Stomach (tissue), 8 donors: ENCODE measurements at regions not wholly inside any gene's neighbourhood (a gene's known extent, or its start where the extent isn't known, plus 50 kb on each side); places are given as distances from the start of the nearest gene placed in this dataset.
"Not testable (repeated sequence)": the region's sequence is repeated elsewhere in the genome, so short reads cannot be mapped to it uniquely, and the experiment has no call there.

Source experiments
- DNase-seq, 2 donors: peaks; one replicate each; pipeline versions ENCODE4 v3.0.0 to v3.0.0-alpha.2; 2013 to 2019
- H3K27ac ChIP-seq, 5 donors: fragments of 200-600 bp in 4 of 5; sonication (generic) in 4 of 5; one replicate each; pipeline ENCODE4 v1.5.1; 2013 to 2019; ENCODE audit warnings: mild to moderate bottlenecking in 1 of 5, moderate library complexity in 1 of 5
- H3K27me3 ChIP-seq, 3 donors: fragments of 200-600 bp; sonication (generic); one replicate each; pipeline ENCODE4 v1.5.1; 2017 to 2019; ENCODE audit warnings: mixed run types in 1 of 3
- H3K36me3 ChIP-seq, 4 donors: fragments of 200-600 bp; sonication (generic); 1 replicate in 3 of 4; 2 replicates in 1 of 4; pipeline ENCODE4 v1.5.1; 2016 to 2019
- H3K4me1 ChIP-seq, 4 donors: fragments of 200-600 bp; sonication (generic); one replicate each; pipeline ENCODE4 v1.5.1; 2016 to 2019
- H3K4me3 ChIP-seq, 4 donors: fragments of 200-600 bp; sonication (generic) in 3 of 4; one replicate each; pipeline ENCODE4 v1.5.1; 2016 to 2019; ENCODE audit warnings: mild to moderate bottlenecking in 1 of 4
- H3K9me3 ChIP-seq, 4 donors: fragments of 200-600 bp; sonication (generic); one replicate each; pipeline ENCODE4 v1.5.1; 2016 to 2019
- EP300 ChIP-seq: sonication (generic); formaldehyde crosslinking; IDR thresholded peaks from one replicate; pipeline ENCODE4 v1.6.1; 2017; ENCODE audit warnings: antibody characterized with exemption
- POLR2A ChIP-seq, 4 donors: fragments of 450-650 bp; IDR thresholded peaks; one replicate each; pipeline ENCODE4 v1.6.1; 2016; ENCODE audit warnings: antibody characterized with exemption in 4 of 4, control low read depth in 2 of 4, mild to moderate bottlenecking in 1 of 4, moderate library complexity in 1 of 4
- POLR2AphosphoS5 ChIP-seq, 3 donors: sonication (generic); formaldehyde crosslinking; IDR thresholded peaks; one replicate each; pipeline ENCODE4 v1.6.1; 2016; ENCODE audit warnings: antibody characterized with exemption in 3 of 3
- WGBS, 5 donors: extraction: QIAGEN DNeasy Blood & Tissue Kit in 3 of 5; methylation state at CpG; one replicate each; pipeline versions ENCODE4 v1.1.5 to v1.1.7; 2013 to 2018; 5-methylcytosine and 5-hydroxymethylcytosine counted together
- intact Hi-C: fragments of 100-400 bp; cut with DNase I; formaldehyde crosslinking; loops from one replicate; pipeline ENCODE4 v1.15.1; 2023; ENCODE audit warnings: low total_unique reads
- TF ChIP-seq, protein P1 (sequence below), 7 experiments: fragments of 450-650 bp in 4 of 7; fragments of 200-600 bp in 3 of 7; sonication (generic) in 3 of 7; IDR thresholded peaks; one replicate each; pipeline ENCODE4 v1.5.1; 2016 to 2019; ENCODE audit warnings: antibody characterized with exemption in 7 of 7, control low read depth in 2 of 7, mild to moderate bottlenecking in 1 of 7
- donor health status: healthy with polysubstance abuse.
- donor health status: Bipolar disorder and iron deficiency.
- donor health status: healthy.

DNA sequence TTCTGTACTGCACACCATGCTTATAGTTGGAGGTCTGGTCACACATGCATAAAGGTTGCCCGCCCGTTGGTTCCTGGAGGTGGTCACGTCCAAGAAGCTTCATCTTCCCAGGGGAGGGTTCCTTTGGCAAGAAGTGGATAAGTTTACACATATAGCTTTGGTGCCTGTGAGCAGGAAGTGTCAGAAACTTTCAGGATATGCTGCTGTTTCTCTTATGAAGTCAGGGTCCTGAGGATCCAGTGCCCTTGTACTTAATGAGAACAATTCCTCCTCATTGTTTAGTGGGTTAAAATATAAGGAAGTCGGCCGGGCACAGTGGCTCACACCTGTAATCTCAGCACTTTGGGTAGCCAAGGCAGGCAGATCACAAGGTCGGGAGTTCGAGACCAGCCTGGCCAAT, 115.5 kb upstream of the DUSP22 start:
- 77 to 85% (median 78%) methylated on average over 7 of the region's 7 CpGs for WGBS, 5 donors

DNA sequence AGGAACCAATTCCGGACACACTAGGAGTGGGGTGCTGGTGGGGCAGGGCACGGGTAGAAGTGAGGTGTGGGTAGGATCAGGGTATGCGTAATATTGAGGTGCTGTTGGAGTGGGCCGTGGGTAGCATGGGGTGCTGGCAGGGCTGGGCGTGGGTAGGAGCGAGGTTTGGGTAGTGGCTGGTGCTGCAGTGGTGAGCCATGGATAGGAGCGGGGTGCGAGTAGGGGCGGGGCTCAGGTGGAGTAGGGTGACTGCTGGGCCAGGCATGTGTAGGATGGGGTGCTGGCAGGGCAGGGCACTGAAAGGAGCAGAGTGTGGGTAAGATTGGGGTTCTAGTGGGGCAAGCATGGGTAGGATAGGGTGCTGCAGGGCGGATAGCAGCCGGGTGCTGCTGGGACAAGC, 114.2 kb upstream of the DUSP22 start:
- H3K27ac ChIP-seq: no peak overlapping the region
- 85 to 95% (median 91%) methylated on average over 11 of the region's 11 CpGs for WGBS, 5 donors
- H3K4me1 ChIP-seq: no peaks in the 10 kb centered on the region
- intact Hi-C loops: no loop called here
- no peak for DNase-seq
- H3K27me3 ChIP-seq: peaks cover 0 to 13% (median 0%) of the 10 kb centered on the region in 3 donors
- TF ChIP-seq, protein P1, sequence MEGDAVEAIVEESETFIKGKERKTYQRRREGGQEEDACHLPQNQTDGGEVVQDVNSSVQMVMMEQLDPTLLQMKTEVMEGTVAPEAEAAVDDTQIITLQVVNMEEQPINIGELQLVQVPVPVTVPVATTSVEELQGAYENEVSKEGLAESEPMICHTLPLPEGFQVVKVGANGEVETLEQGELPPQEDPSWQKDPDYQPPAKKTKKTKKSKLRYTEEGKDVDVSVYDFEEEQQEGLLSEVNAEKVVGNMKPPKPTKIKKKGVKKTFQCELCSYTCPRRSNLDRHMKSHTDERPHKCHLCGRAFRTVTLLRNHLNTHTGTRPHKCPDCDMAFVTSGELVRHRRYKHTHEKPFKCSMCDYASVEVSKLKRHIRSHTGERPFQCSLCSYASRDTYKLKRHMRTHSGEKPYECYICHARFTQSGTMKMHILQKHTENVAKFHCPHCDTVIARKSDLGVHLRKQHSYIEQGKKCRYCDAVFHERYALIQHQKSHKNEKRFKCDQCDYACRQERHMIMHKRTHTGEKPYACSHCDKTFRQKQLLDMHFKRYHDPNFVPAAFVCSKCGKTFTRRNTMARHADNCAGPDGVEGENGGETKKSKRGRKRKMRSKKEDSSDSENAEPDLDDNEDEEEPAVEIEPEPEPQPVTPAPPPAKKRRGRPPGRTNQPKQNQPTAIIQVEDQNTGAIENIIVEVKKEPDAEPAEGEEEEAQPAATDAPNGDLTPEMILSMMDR (IDR thresholded peaks at IDR 0.05): no peak
- no peak for TF ChIP-seq POLR2A (IDR thresholded peaks at IDR 0.05)
- no peak for TF ChIP-seq EP300
- TF ChIP-seq POLR2AphosphoS5 (IDR thresholded peaks at IDR 0.05): no peak
- no peaks in the 10 kb centered on the region for H3K9me3 ChIP-seq
- H3K4me3 ChIP-seq: no peak overlapping the region
- no peaks in the 10 kb centered on the region for H3K36me3 ChIP-seq

More for the DNA sequence above, 115.5 kb upstream of the DUSP22 start:
- Histone ChIP-seq H3K27me3 (peaks cover 0 to 13% (median 0%) of the 10 kb centered on the region in 3 donors), H3K9me3 (no peaks in the 10 kb centered on the region), H3K4me1 (no peaks in the 10 kb centered on the region), H3K27ac (no peak overlapping the region), H3K36me3 (no peaks in the 10 kb centered on the region), H3K4me3 (no peak overlapping the region)
- DNase-seq: no peak
- TF ChIP-seq, protein P1 (IDR thresholded peaks at IDR 0.05): no peak
- TF ChIP-seq EP300: no peak
- intact Hi-C loops: no loop called here

DNA sequence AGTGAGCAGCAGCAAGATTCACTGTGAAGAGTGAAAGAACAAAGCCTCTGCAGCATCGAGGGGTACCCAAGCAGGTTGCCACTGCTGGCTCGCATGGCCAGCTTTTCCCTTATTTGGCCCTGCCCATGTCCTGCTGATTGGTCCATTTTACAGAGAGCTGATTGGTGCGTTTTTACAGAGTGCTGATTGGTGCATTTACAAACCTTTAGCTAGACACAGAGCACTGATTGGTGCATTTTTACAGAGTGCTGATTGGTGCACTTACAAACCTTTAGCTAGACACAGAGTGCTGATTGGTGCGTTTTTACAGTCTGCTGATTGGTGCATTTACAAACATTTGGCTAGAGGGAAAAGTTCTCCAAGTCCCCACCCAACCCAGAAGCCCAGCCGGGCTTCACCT, 113.4 kb upstream of the DUSP22 start:
- peaks cover 0 to 13% (median 0%) of the 10 kb centered on the region in 3 donors for H3K27me3 ChIP-seq
- H3K36me3 ChIP-seq, H3K4me3 ChIP-seq, intact Hi-C loops, DNase-seq, H3K27ac ChIP-seq, H3K4me1 ChIP-seq, H3K9me3 ChIP-seq: not testable (repeated sequence)
- WGBS, 5 donors: 84 to 94% (median 87%) methylated on average over 4 to 5 of the region's 5 CpGs

DNA sequence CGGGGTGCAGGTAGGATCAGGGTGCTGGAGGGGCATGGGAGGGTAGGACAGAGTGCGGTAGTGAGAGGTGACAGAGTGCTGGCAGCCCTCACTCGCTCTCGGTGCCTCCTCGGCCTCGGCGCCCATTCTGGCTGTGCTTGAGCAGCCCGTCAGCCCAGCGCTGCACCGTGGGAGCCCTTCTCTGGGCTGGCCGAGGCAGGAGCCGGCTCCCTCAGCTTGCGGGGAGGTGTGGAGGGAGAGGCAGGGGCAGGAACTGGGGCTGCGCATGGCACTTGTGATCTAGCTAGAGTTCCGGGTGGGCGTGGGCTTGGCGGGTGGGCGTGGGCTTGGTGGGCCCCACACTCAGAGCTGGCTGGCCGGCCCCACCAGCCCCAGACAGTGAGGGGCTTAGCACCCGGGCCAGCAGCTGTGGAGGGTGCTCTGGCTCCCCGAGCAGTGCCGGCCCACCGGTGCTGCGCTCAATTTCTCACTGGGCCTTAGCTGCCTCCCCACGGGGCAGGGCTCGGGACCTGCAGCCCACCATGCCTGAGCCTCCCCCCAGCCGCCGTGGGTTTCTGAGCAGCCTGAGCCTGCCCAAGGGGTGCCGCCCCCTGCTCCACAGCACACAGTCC, 112.8 kb upstream of the DUSP22 start:
- no peak for TF ChIP-seq POLR2A (IDR thresholded peaks at IDR 0.05)
- TF ChIP-seq EP300: no peak
- no peak for TF ChIP-seq POLR2AphosphoS5 (IDR thresholded peaks at IDR 0.05)
- TF ChIP-seq, protein P1 (IDR thresholded peaks at IDR 0.05): no peak
- no peak overlapping the region for H3K4me3 ChIP-seq
- no peak overlapping the region for H3K27ac ChIP-seq
- H3K9me3 ChIP-seq: no peaks in the 10 kb centered on the region
- 92 to 97% (median 95%) methylated on average over 20 to 29 of the region's 29 CpGs for WGBS, 5 donors
- no peaks in the 10 kb centered on the region for H3K36me3 ChIP-seq
- no peak for DNase-seq
- intact Hi-C loops: no loop called here
- peaks cover 0 to 13% (median 0%) of the 10 kb centered on the region in 3 donors for H3K27me3 ChIP-seq
- no peaks in the 10 kb centered on the region for H3K4me1 ChIP-seq

DNA sequence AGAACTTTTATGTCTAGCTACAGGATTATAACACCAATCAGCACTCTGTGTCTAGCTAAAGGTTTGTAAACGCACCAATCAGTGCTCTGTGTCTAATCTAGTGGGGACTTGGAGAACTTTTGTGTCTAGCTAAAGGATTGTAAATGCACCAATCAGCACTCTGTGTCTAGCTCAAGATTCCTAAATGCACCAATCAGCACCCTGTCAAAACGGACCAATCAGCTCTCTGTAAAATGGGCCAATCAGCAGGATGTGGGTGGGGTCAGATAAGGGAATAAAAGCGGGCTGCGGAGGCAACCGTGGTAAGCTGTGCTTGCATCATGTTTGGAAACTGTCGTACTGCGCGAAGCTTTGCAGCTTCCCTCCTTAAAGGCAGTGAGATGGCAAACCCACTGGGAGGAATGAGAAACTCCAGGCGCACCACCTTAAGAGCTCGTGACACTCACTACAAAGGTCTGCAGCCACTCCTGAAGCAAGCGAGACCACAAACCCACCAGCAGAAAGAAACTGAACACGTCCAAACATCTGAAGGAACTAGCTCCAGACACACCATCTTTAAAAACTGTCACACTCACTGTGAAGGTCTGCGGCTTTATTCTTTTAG, 112.1 kb upstream of the DUSP22 start:
- H3K27ac ChIP-seq, H3K9me3 ChIP-seq, H3K36me3 ChIP-seq, H3K4me1 ChIP-seq, intact Hi-C loops, H3K4me3 ChIP-seq, DNase-seq: not testable (repeated sequence)
- 76 to 80% (median 78%) methylated on average over 13 of the region's 13 CpGs for WGBS, 5 donors
- H3K27me3 ChIP-seq: peaks cover 0 to 13% (median 0%) of the 10 kb centered on the region in 3 donors
